ENCODE measurements at regions not wholly inside any gene's neighbourhood (a gene's known extent, or its start where the extent isn't known, plus 50 kb on each side); places are given as distances from the start of the nearest gene placed in this dataset.
A peak's percentile ranks its signal among the peaks of the same experiment; 100 is the strongest.

DNA sequence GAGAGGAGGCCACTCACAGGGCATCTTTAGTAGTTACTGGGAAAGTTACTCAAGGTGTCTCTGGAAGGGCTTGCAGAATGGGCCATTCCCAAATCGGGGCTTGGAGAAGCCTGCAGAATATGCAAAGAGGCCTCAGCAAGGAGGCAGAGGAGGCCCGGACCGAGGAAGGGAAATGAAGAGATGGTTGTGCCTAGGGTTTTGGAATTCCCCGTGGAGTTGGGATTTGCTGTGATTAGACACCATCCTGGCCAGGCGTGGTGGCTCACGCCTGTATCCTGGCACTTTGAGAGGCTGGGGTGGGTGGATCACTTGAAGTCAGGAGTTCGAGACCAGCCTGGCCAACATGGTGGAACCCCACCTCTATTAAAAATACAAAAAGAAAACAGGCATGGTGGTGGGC lies 193.0 kb downstream of the IRF8 start:
- TF ChIP-seq, protein P1, sequence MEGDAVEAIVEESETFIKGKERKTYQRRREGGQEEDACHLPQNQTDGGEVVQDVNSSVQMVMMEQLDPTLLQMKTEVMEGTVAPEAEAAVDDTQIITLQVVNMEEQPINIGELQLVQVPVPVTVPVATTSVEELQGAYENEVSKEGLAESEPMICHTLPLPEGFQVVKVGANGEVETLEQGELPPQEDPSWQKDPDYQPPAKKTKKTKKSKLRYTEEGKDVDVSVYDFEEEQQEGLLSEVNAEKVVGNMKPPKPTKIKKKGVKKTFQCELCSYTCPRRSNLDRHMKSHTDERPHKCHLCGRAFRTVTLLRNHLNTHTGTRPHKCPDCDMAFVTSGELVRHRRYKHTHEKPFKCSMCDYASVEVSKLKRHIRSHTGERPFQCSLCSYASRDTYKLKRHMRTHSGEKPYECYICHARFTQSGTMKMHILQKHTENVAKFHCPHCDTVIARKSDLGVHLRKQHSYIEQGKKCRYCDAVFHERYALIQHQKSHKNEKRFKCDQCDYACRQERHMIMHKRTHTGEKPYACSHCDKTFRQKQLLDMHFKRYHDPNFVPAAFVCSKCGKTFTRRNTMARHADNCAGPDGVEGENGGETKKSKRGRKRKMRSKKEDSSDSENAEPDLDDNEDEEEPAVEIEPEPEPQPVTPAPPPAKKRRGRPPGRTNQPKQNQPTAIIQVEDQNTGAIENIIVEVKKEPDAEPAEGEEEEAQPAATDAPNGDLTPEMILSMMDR (IDR thresholded peaks at IDR 0.05; ENCODE audit: low read depth, low read length), result no peak
- TF ChIP-seq MYC (IDR thresholded peaks at IDR 0.05; ENCODE audit: low read depth, low read length) (no peak), POLR2A (IDR thresholded peaks at IDR 0.05; ENCODE audit: extremely low read depth, insufficient read length) (no peak), MAX (IDR thresholded peaks at IDR 0.05; ENCODE audit: low read depth, low read length) (no peak)
- no peak overlapping the region for H3K4me3 ChIP-seq (ENCODE audit: low read depth, low read length)
- no peak for DNase-seq (ENCODE audit: low read depth)

GRCh38 chr16:86092586-86093480 lies 193.9 kb downstream of the IRF8 start:
- H3K4me3 ChIP-seq (ENCODE audit: low read depth, low read length), result no peak overlapping the region
- DNase-seq (ENCODE audit: low read depth), result no peak
- TF ChIP-seq, protein P1 (IDR thresholded peaks at IDR 0.05; ENCODE audit: low read depth, low read length), result no peak
- TF ChIP-seq MYC (IDR thresholded peaks at IDR 0.05; ENCODE audit: low read depth, low read length), result no peak
- TF ChIP-seq POLR2A (IDR thresholded peaks at IDR 0.05; ENCODE audit: extremely low read depth, insufficient read length), result no peak
- TF ChIP-seq MAX (IDR thresholded peaks at IDR 0.05; ENCODE audit: low read depth, low read length), result no peak

GRCh38 chr16:86093801-86094750 lies 195.1 kb downstream of the IRF8 start:
- TF ChIP-seq, protein P1 (IDR thresholded peaks at IDR 0.05; ENCODE audit: low read depth, low read length), result peak; percentile 46
- TF ChIP-seq POLR2A (IDR thresholded peaks at IDR 0.05; ENCODE audit: extremely low read depth, insufficient read length), result no peak
- DNase-seq (ENCODE audit: low read depth), result no peak
- H3K4me3 ChIP-seq (ENCODE audit: low read depth, low read length), result no peak overlapping the region

GRCh38 chr16:86095131-86095752 lies 196.3 kb downstream of the IRF8 start:
- H3K4me3 ChIP-seq (ENCODE audit: low read depth, low read length), result no peak overlapping the region
- no peak for TF ChIP-seq POLR2A (IDR thresholded peaks at IDR 0.05; ENCODE audit: extremely low read depth, insufficient read length)
- TF ChIP-seq, protein P1 (IDR thresholded peaks at IDR 0.05; ENCODE audit: low read depth, low read length), result no peak
- TF ChIP-seq MAX (IDR thresholded peaks at IDR 0.05; ENCODE audit: low read depth, low read length), result no peak
- no peak for TF ChIP-seq MYC (IDR thresholded peaks at IDR 0.05; ENCODE audit: low read depth, low read length)
- DNase-seq (ENCODE audit: low read depth), result no peak

DNA sequence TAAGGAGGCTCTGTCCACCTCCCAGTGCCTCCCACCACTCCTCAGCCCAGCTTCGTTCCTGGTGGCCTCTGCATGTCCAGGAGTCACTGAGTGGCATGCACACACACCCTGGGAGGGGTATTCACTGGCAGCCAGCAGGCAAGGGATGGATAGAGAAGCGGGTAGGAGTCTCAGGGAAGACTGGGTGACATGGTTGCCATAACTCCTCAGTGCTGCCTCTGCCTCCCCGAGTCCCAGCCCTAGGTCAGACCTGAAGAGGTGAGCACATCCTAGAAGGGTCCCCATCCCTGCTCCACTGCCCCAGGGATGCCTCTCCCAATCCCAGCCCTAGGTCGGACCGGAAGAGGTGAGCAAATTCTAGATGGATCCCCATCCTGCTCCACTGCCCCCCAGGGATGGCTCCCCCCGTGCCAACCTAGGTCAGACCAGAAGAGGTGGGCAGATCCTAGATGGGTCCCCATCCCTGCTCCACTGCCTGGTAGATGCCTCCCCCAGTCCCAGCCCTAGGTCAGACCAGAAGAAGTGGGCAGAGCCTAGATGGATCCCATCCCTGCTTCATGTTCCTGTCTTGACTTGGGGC lies 197.0 kb downstream of the IRF8 start:
- no peak overlapping the region for H3K4me3 ChIP-seq (ENCODE audit: low read depth, low read length)
- TF ChIP-seq, protein P1 (IDR thresholded peaks at IDR 0.05; ENCODE audit: low read depth, low read length), result no peak
- TF ChIP-seq POLR2A (IDR thresholded peaks at IDR 0.05; ENCODE audit: extremely low read depth, insufficient read length), result no peak
- no peak for TF ChIP-seq MAX (IDR thresholded peaks at IDR 0.05; ENCODE audit: low read depth, low read length)
- no peak for TF ChIP-seq MYC (IDR thresholded peaks at IDR 0.05; ENCODE audit: low read depth, low read length)
- DNase-seq (ENCODE audit: low read depth), result no peak
